Fibroblast of lung (primary cell): ENCODE measurements at regions not wholly inside any gene's neighbourhood (a gene's known extent, or its start where the extent isn't known, plus 50 kb on each side); places are given as distances from the start of the nearest gene placed in this dataset.

Experiments used
- EZH2 ChIP-seq: IDR thresholded peaks from 2 replicates; pipeline ENCODE4 v1.5.1; 2012; ENCODE audit warnings: low read length, control low read depth, mild to moderate bottlenecking; ENCODE audit errors: missing control alignments
- TF ChIP-seq, protein P1 (sequence below), 2 donors: IDR thresholded peaks in 1 of 2; conservative IDR thresholded peaks in 1 of 2; 1 replicate in 1 of 2; 2 replicates in 1 of 2; pipeline ENCODE4 v1.5.1; 2011 to 2012; ENCODE audit warnings: low read length in 2 of 2, control low read depth in 1 of 2, inconsistent platforms in 1 of 2, low read depth in 1 of 2, mild to moderate bottlenecking in 1 of 2

DNA sequence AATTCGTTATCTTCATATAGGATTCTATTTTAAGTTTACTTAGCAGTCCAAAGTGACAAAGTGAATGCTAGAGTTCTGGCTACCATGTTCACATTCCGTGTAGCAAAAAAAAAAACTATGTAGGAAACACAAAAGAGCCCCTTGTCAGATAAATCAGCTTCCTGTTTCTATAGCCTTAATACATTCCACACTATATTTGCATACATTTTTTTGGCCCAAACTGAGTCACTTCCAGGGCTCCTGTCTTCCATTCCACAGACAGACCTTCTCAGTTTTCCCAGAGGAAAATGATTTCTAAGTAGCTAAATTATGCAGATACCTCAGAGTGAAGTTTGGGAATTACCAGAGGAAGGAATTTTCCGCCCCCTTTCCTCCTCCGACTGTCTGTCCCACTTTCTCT is 841.9 kb upstream of the HS3ST1 start:
- TF ChIP-seq, protein P1, sequence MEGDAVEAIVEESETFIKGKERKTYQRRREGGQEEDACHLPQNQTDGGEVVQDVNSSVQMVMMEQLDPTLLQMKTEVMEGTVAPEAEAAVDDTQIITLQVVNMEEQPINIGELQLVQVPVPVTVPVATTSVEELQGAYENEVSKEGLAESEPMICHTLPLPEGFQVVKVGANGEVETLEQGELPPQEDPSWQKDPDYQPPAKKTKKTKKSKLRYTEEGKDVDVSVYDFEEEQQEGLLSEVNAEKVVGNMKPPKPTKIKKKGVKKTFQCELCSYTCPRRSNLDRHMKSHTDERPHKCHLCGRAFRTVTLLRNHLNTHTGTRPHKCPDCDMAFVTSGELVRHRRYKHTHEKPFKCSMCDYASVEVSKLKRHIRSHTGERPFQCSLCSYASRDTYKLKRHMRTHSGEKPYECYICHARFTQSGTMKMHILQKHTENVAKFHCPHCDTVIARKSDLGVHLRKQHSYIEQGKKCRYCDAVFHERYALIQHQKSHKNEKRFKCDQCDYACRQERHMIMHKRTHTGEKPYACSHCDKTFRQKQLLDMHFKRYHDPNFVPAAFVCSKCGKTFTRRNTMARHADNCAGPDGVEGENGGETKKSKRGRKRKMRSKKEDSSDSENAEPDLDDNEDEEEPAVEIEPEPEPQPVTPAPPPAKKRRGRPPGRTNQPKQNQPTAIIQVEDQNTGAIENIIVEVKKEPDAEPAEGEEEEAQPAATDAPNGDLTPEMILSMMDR (conservative IDR thresholded peaks at IDR 0.05 in 1 of 2, IDR thresholded peaks at IDR 0.05 in 1 of 2; ENCODE audit: low read depth in 1 of 2, low read length in 2 of 2): no peak
- TF ChIP-seq EZH2: no peak
